Neural progenitor cell (in vitro differentiated cells): ENCODE measurements at regions not wholly inside any gene's neighbourhood (a gene's known extent, or its start where the extent isn't known, plus 50 kb on each side); places are given as distances from the start of the nearest gene placed in this dataset.

Experiments used
- CTCF ChIP-seq: fragments of 200-600 bp; sonication (generic); IDR thresholded peaks from 2 replicates; pipeline ENCODE4 v1.5.1; 2017; ENCODE audit warnings: antibody characterized with exemption, mild to moderate bottlenecking
- EZH2 ChIP-seq: fragments of 200-600 bp; sonication (generic); IDR thresholded peaks from 2 replicates; pipeline ENCODE4 v1.6.1; 2017; ENCODE audit warnings: antibody characterized with exemption, mild to moderate bottlenecking, moderate library complexity
- EZH2phosphoT487 ChIP-seq: fragments of 200-600 bp; sonication (generic); IDR thresholded peaks from 2 replicates; pipeline ENCODE4 v1.6.1; 2017; ENCODE audit warnings: antibody characterized with exemption

- TF ChIP-seq EZH2phosphoT487 (no peak), CTCF (no peak), EZH2 (no peak)
Measured at GRCh38 chr15:85847031-85847430, 52.3 kb upstream of the KLHL25 start.
